Parathyroid adenoma (tissue), 2 donors: ENCODE measurements at regions not wholly inside any gene's neighbourhood (a gene's known extent, or its start where the extent isn't known, plus 50 kb on each side); places are given as distances from the start of the nearest gene placed in this dataset.

ENCODE experiments used
- H2AFZ ChIP-seq: fragments of 300-600 bp; sonication (generic); one replicate; pipeline ENCODE4 v1.7.0; 2017; ENCODE audit warnings: antibody characterized with exemption, mild to moderate bottlenecking
- H3K27ac ChIP-seq: fragments of 300-600 bp; sonication (generic); one replicate; pipeline ENCODE4 v1.7.0; 2017
- H3K27me3 ChIP-seq: fragments of 300-600 bp; sonication (generic); one replicate; pipeline ENCODE4 v1.7.0; 2017; ENCODE audit warnings: low read length; ENCODE audit not compliant: control insufficient read depth, insufficient read depth
- H3K36me3 ChIP-seq: fragments of 300-600 bp; sonication (generic); one replicate; pipeline ENCODE4 v1.7.0; 2017; ENCODE audit warnings: low read length; ENCODE audit not compliant: control insufficient read depth, insufficient read depth
- H3K4me1 ChIP-seq: fragments of 300-600 bp; sonication (generic); one replicate; pipeline ENCODE4 v1.7.0; 2017; ENCODE audit warnings: control low read depth
- H3K4me2 ChIP-seq: fragments of 300-600 bp; sonication (generic); one replicate; pipeline ENCODE4 v1.7.0; 2017; ENCODE audit warnings: low read length
- H3K4me3 ChIP-seq: fragments of 300-600 bp; sonication (generic); one replicate; pipeline ENCODE4 v1.7.0; 2017; ENCODE audit warnings: low read depth, low read length
- H3K79me2 ChIP-seq: fragments of 300-600 bp; sonication (generic); one replicate; pipeline ENCODE4 v1.7.0; 2017; ENCODE audit warnings: control low read depth
- H3K9ac ChIP-seq: fragments of 300-600 bp; sonication (generic); one replicate; pipeline ENCODE4 v1.7.0; 2017; ENCODE audit warnings: mild to moderate bottlenecking
- H3K9me3 ChIP-seq: fragments of 300-600 bp; sonication (generic); one replicate; pipeline ENCODE4 v1.7.0; 2017; ENCODE audit warnings: low read length; ENCODE audit not compliant: control insufficient read depth
- TF ChIP-seq, protein P1 (sequence below): fragments of 300-600 bp; sonication (generic); IDR thresholded peaks from one replicate; pipeline ENCODE4 v1.7.0; 2017; ENCODE audit warnings: antibody characterized with exemption, mild to moderate bottlenecking
- donor health status: primary hyperparathyroidism.

DNA sequence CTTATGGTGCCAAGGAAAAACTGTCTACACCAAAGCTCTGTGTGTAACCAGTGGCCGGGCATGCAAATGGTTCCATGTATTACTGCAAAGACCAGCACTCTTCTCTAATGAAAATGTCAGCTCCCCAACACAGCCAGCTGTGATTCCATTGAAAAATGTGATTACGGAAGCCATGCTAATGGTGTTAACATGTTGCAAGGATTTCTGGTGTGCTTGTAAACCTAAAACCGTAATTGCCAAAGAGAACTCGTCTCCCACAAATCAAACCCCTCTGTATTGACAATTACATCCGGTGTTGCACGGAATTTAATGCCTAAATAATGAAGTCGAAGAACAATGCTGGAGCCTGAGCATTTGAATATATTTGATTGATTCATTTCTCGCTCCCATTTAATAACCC is 351.7 kb downstream of the NPIPA8 start:
- no peak overlapping the region for H3K9ac ChIP-seq
- H3K4me2 ChIP-seq: no peak overlapping the region
- no peaks in the 10 kb centered on the region for H3K9me3 ChIP-seq
- H2AFZ ChIP-seq: no peak overlapping the region
- H3K4me1 ChIP-seq: no peaks in the 10 kb centered on the region
- no peaks in the 10 kb centered on the region for H3K36me3 ChIP-seq
- TF ChIP-seq, protein P1, sequence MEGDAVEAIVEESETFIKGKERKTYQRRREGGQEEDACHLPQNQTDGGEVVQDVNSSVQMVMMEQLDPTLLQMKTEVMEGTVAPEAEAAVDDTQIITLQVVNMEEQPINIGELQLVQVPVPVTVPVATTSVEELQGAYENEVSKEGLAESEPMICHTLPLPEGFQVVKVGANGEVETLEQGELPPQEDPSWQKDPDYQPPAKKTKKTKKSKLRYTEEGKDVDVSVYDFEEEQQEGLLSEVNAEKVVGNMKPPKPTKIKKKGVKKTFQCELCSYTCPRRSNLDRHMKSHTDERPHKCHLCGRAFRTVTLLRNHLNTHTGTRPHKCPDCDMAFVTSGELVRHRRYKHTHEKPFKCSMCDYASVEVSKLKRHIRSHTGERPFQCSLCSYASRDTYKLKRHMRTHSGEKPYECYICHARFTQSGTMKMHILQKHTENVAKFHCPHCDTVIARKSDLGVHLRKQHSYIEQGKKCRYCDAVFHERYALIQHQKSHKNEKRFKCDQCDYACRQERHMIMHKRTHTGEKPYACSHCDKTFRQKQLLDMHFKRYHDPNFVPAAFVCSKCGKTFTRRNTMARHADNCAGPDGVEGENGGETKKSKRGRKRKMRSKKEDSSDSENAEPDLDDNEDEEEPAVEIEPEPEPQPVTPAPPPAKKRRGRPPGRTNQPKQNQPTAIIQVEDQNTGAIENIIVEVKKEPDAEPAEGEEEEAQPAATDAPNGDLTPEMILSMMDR: no peak
- H3K27ac ChIP-seq: no peak overlapping the region
- H3K4me3 ChIP-seq: no peak overlapping the region
- H3K27me3 ChIP-seq: no peaks in the 10 kb centered on the region
- no peaks in the 10 kb centered on the region for H3K79me2 ChIP-seq

DNA sequence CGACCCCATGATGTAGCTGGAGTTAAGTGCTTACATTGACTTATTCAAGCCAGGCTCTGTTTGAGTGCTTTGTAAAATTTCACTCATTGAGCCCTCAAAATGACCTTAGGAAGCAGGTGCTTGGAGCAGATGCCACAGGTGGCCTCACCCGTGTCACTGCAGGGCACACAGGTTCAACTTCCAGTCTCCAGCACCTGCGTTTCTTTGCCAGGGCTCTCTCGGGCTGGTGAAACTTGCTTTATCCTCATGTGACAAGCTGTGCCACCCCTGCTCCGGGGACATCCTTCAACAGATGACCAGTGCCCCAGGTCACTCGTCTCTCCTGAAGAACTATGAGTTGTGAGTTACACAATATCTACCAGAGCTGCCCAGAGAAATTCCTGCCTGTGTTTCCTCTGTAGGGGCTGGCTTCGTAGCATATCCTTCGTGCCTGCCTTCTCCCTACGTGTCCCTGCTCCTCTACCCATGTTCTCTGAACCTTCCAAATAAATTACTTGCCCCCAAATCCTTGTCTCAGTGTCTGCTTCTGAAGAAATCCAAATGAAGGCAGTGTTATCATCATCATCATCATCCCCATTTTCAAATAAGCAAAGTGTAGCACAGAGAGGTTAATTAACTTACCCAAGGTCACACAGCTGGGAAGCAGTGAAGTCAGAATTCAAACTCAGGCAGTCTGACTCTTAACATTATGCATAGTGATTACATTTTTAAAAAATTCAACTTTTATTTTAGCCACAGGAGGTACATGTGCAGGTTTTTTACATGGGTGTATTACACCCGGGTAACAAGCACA is 352.5 kb downstream of the NPIPA8 start:
- H3K4me3 ChIP-seq: no peak overlapping the region
- H3K27ac ChIP-seq: no peak overlapping the region
- no peaks in the 10 kb centered on the region for H3K27me3 ChIP-seq
- H2AFZ ChIP-seq: no peak overlapping the region
- H3K4me2 ChIP-seq: no peak overlapping the region
- no peaks in the 10 kb centered on the region for H3K9me3 ChIP-seq
- TF ChIP-seq, protein P1: no peak
- H3K36me3 ChIP-seq: no peaks in the 10 kb centered on the region
- H3K4me1 ChIP-seq: no peaks in the 10 kb centered on the region
- no peak overlapping the region for H3K9ac ChIP-seq
- H3K79me2 ChIP-seq: no peaks in the 10 kb centered on the region

DNA sequence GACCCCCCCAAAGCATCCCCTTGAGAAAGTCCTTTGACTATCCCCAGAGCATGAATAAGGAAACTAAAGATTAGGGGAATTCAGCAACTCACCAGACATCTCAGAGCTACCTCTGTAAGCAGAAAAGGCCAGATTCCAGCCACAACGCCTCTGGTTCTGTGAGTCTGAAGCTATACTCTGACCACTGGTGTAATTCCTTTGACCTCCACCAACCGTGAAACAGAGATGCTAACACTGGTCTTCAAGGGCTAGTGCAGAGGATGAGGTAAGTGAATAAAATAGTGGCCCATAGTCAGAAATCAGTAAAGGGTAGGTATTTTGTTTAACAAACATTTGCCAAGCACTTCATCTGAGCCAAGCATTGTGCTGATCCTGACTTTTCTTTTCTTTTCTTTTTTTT is 353.4 kb downstream of the NPIPA8 start:
- Histone ChIP-seq H3K36me3 (no peaks in the 10 kb centered on the region), H3K4me2 (no peak overlapping the region), H3K27me3 (no peaks in the 10 kb centered on the region), H3K4me1 (no peaks in the 10 kb centered on the region), H3K27ac (no peak overlapping the region), H3K9me3 (no peaks in the 10 kb centered on the region), H2AFZ (no peak overlapping the region), H3K4me3 (no peak overlapping the region), H3K9ac (no peak overlapping the region), H3K79me2 (no peaks in the 10 kb centered on the region)
- TF ChIP-seq, protein P1: no peak

DNA sequence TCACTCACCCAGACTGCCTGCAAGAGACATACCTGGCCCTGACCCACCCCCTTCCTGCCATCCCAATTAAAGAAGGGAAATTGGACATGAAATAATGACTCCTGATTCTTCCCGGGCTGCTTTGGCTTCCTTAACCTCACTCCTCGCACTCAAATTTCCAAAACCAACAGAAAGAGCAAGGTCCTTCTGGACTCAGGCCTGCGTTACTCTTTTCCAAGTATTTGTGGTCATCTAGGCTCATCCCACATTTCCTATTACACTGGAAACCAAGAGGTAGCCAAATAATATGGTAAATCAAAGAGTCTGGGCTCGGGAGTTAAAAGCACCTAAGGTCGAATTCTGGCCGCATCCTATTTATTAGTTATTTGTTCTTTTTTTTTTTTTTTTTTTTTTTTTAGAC is 359.3 kb downstream of the NPIPA8 start:
- no peak overlapping the region for H3K4me2 ChIP-seq
- H3K9ac ChIP-seq: no peak overlapping the region
- no peaks in the 10 kb centered on the region for H3K27me3 ChIP-seq
- H3K79me2 ChIP-seq: no peaks in the 10 kb centered on the region
- no peak overlapping the region for H2AFZ ChIP-seq
- H3K4me1 ChIP-seq: no peaks in the 10 kb centered on the region
- no peak overlapping the region for H3K27ac ChIP-seq
- TF ChIP-seq, protein P1: no peak
- H3K4me3 ChIP-seq: no peak overlapping the region
- H3K9me3 ChIP-seq: no peaks in the 10 kb centered on the region
- H3K36me3 ChIP-seq: no peaks in the 10 kb centered on the region

DNA sequence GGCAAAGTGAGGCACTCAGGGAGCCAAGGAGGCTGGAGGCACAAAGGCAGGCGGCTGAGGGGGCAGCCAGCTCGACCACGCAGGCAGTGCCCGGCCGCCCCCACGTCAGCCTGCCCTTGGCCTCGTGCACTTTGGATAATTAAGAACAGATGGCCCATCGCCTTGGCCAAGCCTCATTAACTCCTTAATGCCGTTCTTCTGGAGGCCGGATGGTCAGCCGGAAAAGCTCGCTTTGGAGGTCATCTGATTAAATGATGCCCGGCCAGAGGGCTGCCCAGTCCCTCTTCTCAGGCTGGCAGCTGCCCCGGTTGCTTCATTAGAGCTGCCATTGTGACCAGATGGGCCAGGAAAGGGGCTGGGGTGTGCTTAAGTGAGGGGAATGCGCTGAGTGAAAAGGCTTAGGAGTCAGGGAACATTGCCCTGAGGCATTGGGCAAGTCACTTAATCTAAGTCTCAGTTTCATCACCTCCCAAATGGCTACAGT is 364.0 kb downstream of the NPIPA8 start:
- Histone ChIP-seq H3K36me3 (no peaks in the 10 kb centered on the region), H3K27ac (no peak overlapping the region), H3K27me3 (no peaks in the 10 kb centered on the region), H3K9me3 (no peaks in the 10 kb centered on the region), H3K4me3 (no peak overlapping the region), H3K4me2 (no peak overlapping the region), H2AFZ (no peak overlapping the region), H3K79me2 (no peaks in the 10 kb centered on the region), H3K4me1 (no peaks in the 10 kb centered on the region), H3K9ac (no peak overlapping the region)
- TF ChIP-seq, protein P1: no peak
